ENCODE measurements at regions not wholly inside any gene's neighbourhood (a gene's known extent, or its start where the extent isn't known, plus 50 kb on each side); places are given as distances from the start of the nearest gene placed in this dataset.

GRCh38 chr2:134788417-134788816, 50.0 kb upstream of the ACMSD start:
- Mint-ChIP-seq H3K4me3 (no peak overlapping the region), H3K27me3 (no peaks in the 10 kb centered on the region), H3K9me3 (no peaks in the 10 kb centered on the region), H3K27ac (no peak overlapping the region), H3K4me1 (no peaks in the 10 kb centered on the region), H3K36me3 (ENCODE audit: low read depth) (no peaks in the 10 kb centered on the region)
- DNase-seq, result no peak
- no peak for ATAC-seq
